GM12878 (cell line): ENCODE measurements at regions not wholly inside any gene's neighbourhood (a gene's known extent, or its start where the extent isn't known, plus 50 kb on each side); places are given as distances from the start of the nearest gene placed in this dataset.

ENCODE experiments used
- ATAC-seq: fragments of 200-7000 bp; cut with Tn5 transposase; 3 replicates; pipeline ENCODE4 v1.9.1; 2020; ENCODE audit warnings: mild to moderate bottlenecking, moderate library complexity
- BruUV-seq: library from RNA; stranded (reverse); fragments of 400-500 nt; replicated peaks from 2 replicates; lab custom pipeline; 2021; lab: Mats Ljungman, UMichigan
- CTCF ChIA-PET: fragments of 300-600 bp; sonication (Branson Sonifier 250); formaldehyde crosslinking; extraction: SDS; loops from one replicate; lab custom pipeline; 2021; ENCODE audit warnings: inconsistent platforms; lab: Yijun Ruan, JAX
- POLR2A ChIA-PET: fragments of 350-600 bp; formaldehyde crosslinking; extraction: SDS; loops from one replicate; lab custom pipeline; 2021; ENCODE audit warnings: inconsistent platforms; lab: Charles Lee
- RAD21 ChIA-PET: fragments of 300-600 bp; sonication (Branson Sonifier 250); formaldehyde crosslinking; loops from one replicate; lab custom pipeline; 2023; ENCODE audit warnings: antibody characterized with exemption; ENCODE audit not compliant: unreplicated experiment; lab: Charles Lee
- SMC1A ChIA-PET: fragments of 300-600 bp; sonication (Branson Sonifier 250); formaldehyde crosslinking; loops from one replicate; lab custom pipeline; 2023; ENCODE audit not compliant: unreplicated experiment, uncharacterized antibody; lab: Charles Lee
- DNase-seq: peaks from one replicate; pipeline ENCODE4 v3.0.0-alpha.2; 2011; ENCODE audit warnings: low read depth, low spot score
- FAIRE-seq: peaks from 3 replicates; lab custom pipeline; 2011; peaks lifted over from hg19 to GRCh38; lab: Jason Lieb, UNC
- H2AFZ ChIP-seq: 2 replicates; pipeline ENCODE4 v1.6.0; 2011; ENCODE audit warnings: low read depth, low read length, control low read depth; ENCODE audit not compliant: control insufficient read depth
- H3K27ac ChIP-seq: 2 replicates; pipeline ENCODE4 v1.5.1; 2011; ENCODE audit warnings: control low read depth; ENCODE audit not compliant: control insufficient read depth, insufficient read depth
- H3K27me3 ChIP-seq, 2 experiments: replicated peaks in 1 of 2; 2 replicates each; pipeline versions ENCODE4 v1.6.0 to v1.6.1; 2011; ENCODE audit warnings: low read length in 1 of 2; ENCODE audit not compliant: control insufficient read depth in 2 of 2, insufficient read depth in 2 of 2
- H3K36me3 ChIP-seq, 2 experiments: 2 replicates each; pipeline ENCODE4 v1.5.1; 2011; ENCODE audit warnings: low read length in 1 of 2; ENCODE audit not compliant: control insufficient read depth in 2 of 2, insufficient read depth in 2 of 2
- H3K4me1 ChIP-seq: 2 replicates; pipeline ENCODE4 v1.6.1; 2011; ENCODE audit warnings: mild to moderate bottlenecking, low read length, moderate library complexity, mixed read lengths; ENCODE audit not compliant: control insufficient read depth, insufficient read depth
- H3K4me2 ChIP-seq: 2 replicates; pipeline ENCODE4 v1.6.0; 2011; ENCODE audit warnings: control low read depth; ENCODE audit not compliant: control insufficient read depth, insufficient read depth
- H3K4me3 ChIP-seq: fragments of 200-600 bp; sonication (generic); 2 replicates; pipeline ENCODE4 v1.5.1; 2016
- H3K79me2 ChIP-seq: 2 replicates; pipeline ENCODE4 v1.6.0; 2011; ENCODE audit warnings: low read length; ENCODE audit not compliant: control insufficient read depth, insufficient read depth
- H3K9ac ChIP-seq: 2 replicates; pipeline ENCODE4 v1.8.0; 2011; ENCODE audit warnings: low read length, control low read depth, mixed read lengths; ENCODE audit not compliant: control insufficient read depth, insufficient read depth
- H3K9me3 ChIP-seq: replicated peaks from 3 replicates; pipeline ENCODE4 v1.5.1; 2011; ENCODE audit warnings: mild to moderate bottlenecking, low read length; ENCODE audit not compliant: control insufficient read depth, insufficient read depth
- H4K20me1 ChIP-seq: 2 replicates; pipeline ENCODE4 v1.6.0; 2011; ENCODE audit not compliant: control insufficient read depth, insufficient read depth
- ASH2L ChIP-seq: fragments of 300-600, 200-600 bp; sonication (generic); IDR thresholded peaks from 2 replicates; pipeline ENCODE4 v1.6.1; 2017; ENCODE audit warnings: low read depth, mild to moderate bottlenecking, borderline replicate concordance
- CBX3 ChIP-seq: fragments of 200-600 bp; sonication (generic); IDR thresholded peaks from 2 replicates; pipeline ENCODE4 v1.6.1; 2016; ENCODE audit warnings: low read depth, borderline replicate concordance
- JUND ChIP-seq: IDR thresholded peaks from 2 replicates; pipeline ENCODE4 v1.6.1; 2012; ENCODE audit warnings: low read depth, mild to moderate bottlenecking, low read length, improper control_type of control experiment, moderate library complexity
- NFIC ChIP-seq: IDR thresholded peaks from 2 replicates; pipeline ENCODE4 v1.6.1; 2012; ENCODE audit warnings: low read depth, mild to moderate bottlenecking, inconsistent platforms, low read length, moderate library complexity
- NR2C2 ChIP-seq: IDR thresholded peaks from 2 replicates; pipeline ENCODE4 v1.6.1; 2011; ENCODE audit warnings: borderline replicate concordance, low read depth; ENCODE audit not compliant: control insufficient read depth, insufficient read length
- NRF1 ChIP-seq: conservative IDR thresholded peaks from 2 replicates; pipeline ENCODE4 v1.6.1; 2011; ENCODE audit warnings: mild to moderate bottlenecking, low read depth, low read length, improper control_type of control experiment
- PAX5 ChIP-seq: IDR thresholded peaks from 2 replicates; pipeline ENCODE4 v1.6.1; 2011; ENCODE audit warnings: low read depth, low read length, borderline replicate concordance
- PAX8 ChIP-seq: fragments of 450-650 bp; IDR thresholded peaks from 2 replicates; pipeline ENCODE4 v1.6.1; 2017; ENCODE audit warnings: mild to moderate bottlenecking, moderate library complexity
- RFX5 ChIP-seq: IDR thresholded peaks from 2 replicates; pipeline ENCODE4 v1.6.1; 2011; ENCODE audit warnings: low read depth, low read length, improper control_type of control experiment
- SRF ChIP-seq, 2 experiments: IDR thresholded peaks; 2 replicates each; pipeline ENCODE4 v1.6.1; 2011; ENCODE audit warnings: low read depth in 2 of 2, low read length in 2 of 2, mild to moderate bottlenecking in 1 of 2, moderate library complexity in 1 of 2
- WRNIP1 ChIP-seq: IDR thresholded peaks from 2 replicates; pipeline ENCODE4 v1.6.1; 2011; ENCODE audit warnings: low read depth, low read length, improper control_type of control experiment, borderline replicate concordance
- ZSCAN29 ChIP-seq: fragments of 450-650 bp; IDR thresholded peaks from 2 replicates; pipeline ENCODE4 v1.6.1; 2017; ENCODE audit warnings: mild to moderate bottlenecking, moderate library complexity
- ZZZ3 ChIP-seq: IDR thresholded peaks from 2 replicates; pipeline ENCODE4 v1.6.1; 2011; ENCODE audit warnings: low read depth; ENCODE audit not compliant: control insufficient read depth, insufficient read length
- WGBS: methylation state at CpG from one replicate; pipeline ENCODE4 v1.1.6; 2016; ENCODE audit warnings: low lambda C conversion rate; ENCODE audit not compliant: insufficient replicate concordance, insufficient coverage; ENCODE audit errors: missing lambda C conversion rate; 5-methylcytosine and 5-hydroxymethylcytosine counted together
- in situ Hi-C: fragments of 300-500 bp; cut with MboI; formaldehyde crosslinking; loops from 9 replicates; pipeline ENCODE4 v1.14.3; 2018; ENCODE audit warnings: mixed read lengths
- intact Hi-C: fragments of 100-400 bp; cut with micrococcal nuclease; formaldehyde crosslinking; loops from one replicate; pipeline ENCODE4 v1.14.2; 2022; ENCODE audit not compliant: unreplicated experiment
- TF ChIP-seq, protein P1 (sequence below): IDR thresholded peaks from 2 replicates; pipeline ENCODE4 v1.6.1; 2011; ENCODE audit warnings: borderline replicate concordance, low read depth, mild to moderate bottlenecking, moderate library complexity, low read length; ENCODE audit not compliant: insufficient read depth, poor library complexity, severe bottlenecking
- TF ChIP-seq, protein P2 (sequence below): fragments of 450-650 bp; IDR thresholded peaks from 2 replicates; pipeline ENCODE4 v1.6.1; 2017; ENCODE audit warnings: antibody characterized with exemption, mild to moderate bottlenecking, moderate library complexity
- TF ChIP-seq, protein P3 (sequence below): IDR thresholded peaks from 2 replicates; pipeline ENCODE4 v1.6.1; 2012; ENCODE audit warnings: improper control_type of control experiment, low read depth, low read length; ENCODE audit not compliant: insufficient replicate concordance

DNA sequence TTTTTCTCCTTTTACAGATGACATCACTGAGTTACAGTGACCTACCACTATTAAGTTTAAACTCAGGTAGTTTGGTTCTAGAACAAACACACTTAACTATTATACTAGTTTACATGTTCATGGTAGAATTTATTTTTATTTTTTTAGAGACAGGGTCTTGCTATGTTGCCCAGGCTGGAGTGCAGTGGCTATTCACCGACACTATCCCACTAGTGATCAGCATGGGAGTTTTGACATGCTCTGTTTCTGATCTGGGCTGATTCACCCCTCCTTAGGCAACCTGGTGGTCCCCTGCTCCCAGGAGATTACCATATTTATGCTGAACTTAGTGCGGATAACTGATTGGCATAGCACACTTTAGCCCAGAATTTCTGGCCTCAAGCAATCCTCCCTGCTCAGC lies 66.4 kb upstream of the LTA4H start:
- Histone ChIP-seq H3K27ac (no peak overlapping the region), H3K4me3 (no peak overlapping the region), H3K4me2 (no peak overlapping the region), H3K4me1 (no peaks in the 10 kb centered on the region), H3K9me3 (no peaks in the 10 kb centered on the region), H3K36me3 (no peaks in the 10 kb centered on the region), H4K20me1 (no peaks in the 10 kb centered on the region), H2AFZ (no peak overlapping the region), H3K27me3 (no peaks in the 10 kb centered on the region), H3K9ac (no peak overlapping the region), H3K79me2 (no peaks in the 10 kb centered on the region)
- intact Hi-C loops (no loop called here), in situ Hi-C loops (no loop called here)
- RAD21 ChIA-PET: no interaction called here
- POLR2A ChIA-PET: interaction anchor here (0.6 kb wide), 1 partner anchor 267 kb away, joined by 3 read pairs; no protein-coding TSS in a partner anchor
- 100% methylated on average over 2 of the region's 2 CpGs for WGBS
- FAIRE-seq (no peak), DNase-seq (no peak), ATAC-seq (no peak)
- SMC1A ChIA-PET: interaction anchor here (0.9 kb wide), 1 partner anchor 113 kb away, joined by 3 read pairs; no protein-coding TSS in a partner anchor
- CTCF ChIA-PET: interaction anchor here (0.7 kb wide), 1 partner anchor 27 kb away, joined by 4 read pairs; no protein-coding TSS in a partner anchor
- no TSS peak for BruUV-seq
- TF ChIP-seq, protein P1, sequence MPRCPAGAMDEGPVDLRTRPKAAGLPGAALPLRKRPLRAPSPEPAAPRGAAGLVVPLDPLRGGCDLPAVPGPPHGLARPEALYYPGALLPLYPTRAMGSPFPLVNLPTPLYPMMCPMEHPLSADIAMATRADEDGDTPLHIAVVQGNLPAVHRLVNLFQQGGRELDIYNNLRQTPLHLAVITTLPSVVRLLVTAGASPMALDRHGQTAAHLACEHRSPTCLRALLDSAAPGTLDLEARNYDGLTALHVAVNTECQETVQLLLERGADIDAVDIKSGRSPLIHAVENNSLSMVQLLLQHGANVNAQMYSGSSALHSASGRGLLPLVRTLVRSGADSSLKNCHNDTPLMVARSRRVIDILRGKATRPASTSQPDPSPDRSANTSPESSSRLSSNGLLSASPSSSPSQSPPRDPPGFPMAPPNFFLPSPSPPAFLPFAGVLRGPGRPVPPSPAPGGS: no peak
- TF ChIP-seq WRNIP1 (no peak), JUND (no peak), NR2C2 (no peak), PAX8 (no peak), RFX5 (no peak), NFIC (no peak), SRF (IDR thresholded peaks at IDR 0.05; ENCODE audit: low read depth in 2 of 2, low read length in 2 of 2) (no peak), CBX3 (no peak), ZZZ3 (no peak), ZSCAN29 (no peak), PAX5 (no peak), NRF1 (no peak), ASH2L (no peak)
- TF ChIP-seq, protein P2, sequence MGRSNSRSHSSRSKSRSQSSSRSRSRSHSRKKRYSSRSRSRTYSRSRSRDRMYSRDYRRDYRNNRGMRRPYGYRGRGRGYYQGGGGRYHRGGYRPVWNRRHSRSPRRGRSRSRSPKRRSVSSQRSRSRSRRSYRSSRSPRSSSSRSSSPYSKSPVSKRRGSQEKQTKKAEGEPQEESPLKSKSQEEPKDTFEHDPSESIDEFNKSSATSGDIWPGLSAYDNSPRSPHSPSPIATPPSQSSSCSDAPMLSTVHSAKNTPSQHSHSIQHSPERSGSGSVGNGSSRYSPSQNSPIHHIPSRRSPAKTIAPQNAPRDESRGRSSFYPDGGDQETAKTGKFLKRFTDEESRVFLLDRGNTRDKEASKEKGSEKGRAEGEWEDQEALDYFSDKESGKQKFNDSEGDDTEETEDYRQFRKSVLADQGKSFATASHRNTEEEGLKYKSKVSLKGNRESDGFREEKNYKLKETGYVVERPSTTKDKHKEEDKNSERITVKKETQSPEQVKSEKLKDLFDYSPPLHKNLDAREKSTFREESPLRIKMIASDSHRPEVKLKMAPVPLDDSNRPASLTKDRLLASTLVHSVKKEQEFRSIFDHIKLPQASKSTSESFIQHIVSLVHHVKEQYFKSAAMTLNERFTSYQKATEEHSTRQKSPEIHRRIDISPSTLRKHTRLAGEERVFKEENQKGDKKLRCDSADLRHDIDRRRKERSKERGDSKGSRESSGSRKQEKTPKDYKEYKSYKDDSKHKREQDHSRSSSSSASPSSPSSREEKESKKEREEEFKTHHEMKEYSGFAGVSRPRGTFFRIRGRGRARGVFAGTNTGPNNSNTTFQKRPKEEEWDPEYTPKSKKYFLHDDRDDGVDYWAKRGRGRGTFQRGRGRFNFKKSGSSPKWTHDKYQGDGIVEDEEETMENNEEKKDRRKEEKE: no peak
- TF ChIP-seq, protein P3, sequence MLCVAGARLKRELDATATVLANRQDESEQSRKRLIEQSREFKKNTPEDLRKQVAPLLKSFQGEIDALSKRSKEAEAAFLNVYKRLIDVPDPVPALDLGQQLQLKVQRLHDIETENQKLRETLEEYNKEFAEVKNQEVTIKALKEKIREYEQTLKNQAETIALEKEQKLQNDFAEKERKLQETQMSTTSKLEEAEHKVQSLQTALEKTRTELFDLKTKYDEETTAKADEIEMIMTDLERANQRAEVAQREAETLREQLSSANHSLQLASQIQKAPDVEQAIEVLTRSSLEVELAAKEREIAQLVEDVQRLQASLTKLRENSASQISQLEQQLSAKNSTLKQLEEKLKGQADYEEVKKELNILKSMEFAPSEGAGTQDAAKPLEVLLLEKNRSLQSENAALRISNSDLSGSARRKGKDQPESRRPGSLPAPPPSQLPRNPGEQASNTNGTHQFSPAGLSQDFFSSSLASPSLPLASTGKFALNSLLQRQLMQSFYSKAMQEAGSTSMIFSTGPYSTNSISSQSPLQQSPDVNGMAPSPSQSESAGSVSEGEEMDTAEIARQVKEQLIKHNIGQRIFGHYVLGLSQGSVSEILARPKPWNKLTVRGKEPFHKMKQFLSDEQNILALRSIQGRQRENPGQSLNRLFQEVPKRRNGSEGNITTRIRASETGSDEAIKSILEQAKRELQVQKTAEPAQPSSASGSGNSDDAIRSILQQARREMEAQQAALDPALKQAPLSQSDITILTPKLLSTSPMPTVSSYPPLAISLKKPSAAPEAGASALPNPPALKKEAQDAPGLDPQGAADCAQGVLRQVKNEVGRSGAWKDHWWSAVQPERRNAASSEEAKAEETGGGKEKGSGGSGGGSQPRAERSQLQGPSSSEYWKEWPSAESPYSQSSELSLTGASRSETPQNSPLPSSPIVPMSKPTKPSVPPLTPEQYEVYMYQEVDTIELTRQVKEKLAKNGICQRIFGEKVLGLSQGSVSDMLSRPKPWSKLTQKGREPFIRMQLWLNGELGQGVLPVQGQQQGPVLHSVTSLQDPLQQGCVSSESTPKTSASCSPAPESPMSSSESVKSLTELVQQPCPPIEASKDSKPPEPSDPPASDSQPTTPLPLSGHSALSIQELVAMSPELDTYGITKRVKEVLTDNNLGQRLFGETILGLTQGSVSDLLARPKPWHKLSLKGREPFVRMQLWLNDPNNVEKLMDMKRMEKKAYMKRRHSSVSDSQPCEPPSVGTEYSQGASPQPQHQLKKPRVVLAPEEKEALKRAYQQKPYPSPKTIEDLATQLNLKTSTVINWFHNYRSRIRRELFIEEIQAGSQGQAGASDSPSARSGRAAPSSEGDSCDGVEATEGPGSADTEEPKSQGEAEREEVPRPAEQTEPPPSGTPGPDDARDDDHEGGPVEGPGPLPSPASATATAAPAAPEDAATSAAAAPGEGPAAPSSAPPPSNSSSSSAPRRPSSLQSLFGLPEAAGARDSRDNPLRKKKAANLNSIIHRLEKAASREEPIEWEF: no peak
